SU-DHL-6 (cell line): ENCODE measurements at regions not wholly inside any gene's neighbourhood (a gene's known extent, or its start where the extent isn't known, plus 50 kb on each side); places are given as distances from the start of the nearest gene placed in this dataset.

Source experiments
- H2AFZ ChIP-seq: fragments of 200-600 bp; sonication (generic); 2 replicates; pipeline ENCODE4 v1.6.1; 2014; ENCODE audit warnings: low read depth, mild to moderate bottlenecking, moderate library complexity, mixed read lengths, antibody characterized with exemption, low read length; ENCODE audit not compliant: severe bottlenecking
- H3F3A ChIP-seq: fragments of 200-600 bp; shearing (Covaris generic); 2 replicates; pipeline ENCODE4 v1.6.0; 2016; ENCODE audit warnings: antibody characterized with exemption, mild to moderate bottlenecking; ENCODE audit not compliant: insufficient read depth
- H3K27ac ChIP-seq: fragments of 200-600 bp; sonication (generic); 2 replicates; pipeline ENCODE4 v1.5.1; 2016; ENCODE audit warnings: low read depth, mild to moderate bottlenecking, low read length, moderate library complexity, mixed read lengths
- H3K27me3 ChIP-seq: fragments of 200-600 bp; sonication (generic), shearing (Covaris generic); 2 replicates; pipeline ENCODE4 v1.6.0; 2014; ENCODE audit warnings: mild to moderate bottlenecking, low read length
- H3K36me3 ChIP-seq: fragments of 200-600 bp; sonication (generic); 2 replicates; pipeline ENCODE4 v1.6.1; 2014; ENCODE audit warnings: mild to moderate bottlenecking, low read length, mixed read lengths
- H3K4me2 ChIP-seq: fragments of 300-600, 200-600 bp; shearing (Covaris generic), sonication (generic); 2 replicates; pipeline ENCODE4 v1.6.0; 2014; ENCODE audit warnings: low read length, low read depth, mild to moderate bottlenecking; ENCODE audit not compliant: poor library complexity, severe bottlenecking
- H3K4me3 ChIP-seq: fragments of 200-600 bp; sonication (generic); 2 replicates; pipeline ENCODE4 v1.5.1; 2014; ENCODE audit warnings: antibody characterized with exemption, low read length, mild to moderate bottlenecking, mixed read lengths; ENCODE audit not compliant: insufficient read depth, poor library complexity, severe bottlenecking
- H3K79me2 ChIP-seq: fragments of 200-600 bp; sonication (generic); 2 replicates; pipeline ENCODE4 v1.6.1; 2014; ENCODE audit warnings: mild to moderate bottlenecking, low read length, moderate library complexity; ENCODE audit not compliant: insufficient read depth
- H3K9ac ChIP-seq: fragments of 200-600 bp; sonication (generic); 2 replicates; pipeline ENCODE4 v1.7.0; 2014; ENCODE audit warnings: mild to moderate bottlenecking, low read length
- H3K9me2 ChIP-seq: fragments of 200-600 bp; sonication (generic); replicated peaks from 2 replicates; pipeline ENCODE4 v1.6.1; 2014; ENCODE audit warnings: low read length; ENCODE audit not compliant: insufficient read depth
- H3K9me3 ChIP-seq: fragments of 200-600 bp; sonication (generic); 2 replicates; pipeline ENCODE4 v1.6.1; 2014; ENCODE audit warnings: low read length, mixed read lengths; ENCODE audit not compliant: insufficient read depth
- H4K20me1 ChIP-seq: fragments of 200-600 bp; sonication (generic); 2 replicates; pipeline ENCODE4 v1.6.1; 2014; ENCODE audit warnings: low read depth, mild to moderate bottlenecking, antibody characterized with exemption, low read length, moderate library complexity, mixed read lengths
- EZH2phosphoT487 ChIP-seq: fragments of 200-600 bp; sonication (generic), shearing (Covaris generic); conservative IDR thresholded peaks from 2 replicates; pipeline ENCODE4 v1.6.1; 2018; ENCODE audit warnings: mild to moderate bottlenecking, antibody characterized with exemption, low read length, moderate library complexity, mixed read lengths
- TF ChIP-seq, protein P1 (sequence below): fragments of 200-600 bp; sonication (generic); IDR thresholded peaks from one replicate; pipeline ENCODE4 v1.5.1; 2017; ENCODE audit warnings: antibody characterized with exemption, mild to moderate bottlenecking, low read length, moderate library complexity; ENCODE audit not compliant: insufficient read depth, poor library complexity, severe bottlenecking

DNA sequence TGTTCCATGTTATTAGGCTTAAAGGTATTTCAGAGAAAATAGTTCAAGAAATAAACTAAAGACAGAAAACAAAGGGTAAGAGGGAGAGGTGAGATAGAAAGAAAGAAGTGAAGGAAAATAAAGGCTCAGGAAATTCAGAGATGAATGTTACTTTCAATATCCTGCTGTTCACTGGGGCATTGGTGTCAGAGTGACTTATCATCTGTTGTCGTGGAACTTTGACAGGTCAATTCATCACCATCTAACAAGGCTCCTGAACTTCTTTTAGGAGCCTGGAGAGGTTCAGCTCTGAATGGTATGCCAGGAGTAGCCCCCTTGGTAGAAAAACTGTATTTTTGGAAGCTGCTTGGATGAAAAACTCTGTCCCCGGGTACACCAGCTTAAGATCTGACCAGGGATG is 100.1 kb downstream of the KLF6 start:
- H3K9me2 ChIP-seq, result no peaks in the 10 kb centered on the region

DNA sequence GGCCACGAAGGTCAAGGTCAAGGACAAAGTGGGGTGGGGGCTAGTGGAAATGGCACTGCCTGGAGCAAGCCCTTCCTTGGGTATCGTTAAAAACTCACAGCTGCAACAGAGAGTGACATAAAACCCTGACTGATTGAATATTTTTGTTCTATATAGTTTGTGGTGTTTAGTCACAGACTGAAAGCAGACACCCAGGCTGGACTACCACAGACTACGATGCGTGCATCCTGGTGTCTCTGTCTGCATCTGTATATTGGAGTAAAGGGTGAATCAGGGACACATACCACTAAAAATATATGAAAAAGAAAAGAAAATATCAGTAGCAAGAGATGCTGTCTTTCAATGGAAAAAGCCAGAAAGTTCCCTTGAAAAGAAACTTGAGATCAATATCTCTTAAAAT is 101.4 kb downstream of the KLF6 start:
- Histone ChIP-seq H2AFZ (no peak overlapping the region), H3F3A (no peaks in the 10 kb centered on the region), H3K9me2 (no peaks in the 10 kb centered on the region), H4K20me1 (no peaks in the 10 kb centered on the region), H3K27ac (no peak overlapping the region), H3K36me3 (no peaks in the 10 kb centered on the region), H3K4me2 (no peak overlapping the region), H3K27me3 (no peaks in the 10 kb centered on the region), H3K9ac (no peak overlapping the region), H3K79me2 (no peaks in the 10 kb centered on the region), H3K4me3 (no peak overlapping the region), H3K9me3 (no peaks in the 10 kb centered on the region)
- no peak for TF ChIP-seq EZH2phosphoT487
- TF ChIP-seq, protein P1, sequence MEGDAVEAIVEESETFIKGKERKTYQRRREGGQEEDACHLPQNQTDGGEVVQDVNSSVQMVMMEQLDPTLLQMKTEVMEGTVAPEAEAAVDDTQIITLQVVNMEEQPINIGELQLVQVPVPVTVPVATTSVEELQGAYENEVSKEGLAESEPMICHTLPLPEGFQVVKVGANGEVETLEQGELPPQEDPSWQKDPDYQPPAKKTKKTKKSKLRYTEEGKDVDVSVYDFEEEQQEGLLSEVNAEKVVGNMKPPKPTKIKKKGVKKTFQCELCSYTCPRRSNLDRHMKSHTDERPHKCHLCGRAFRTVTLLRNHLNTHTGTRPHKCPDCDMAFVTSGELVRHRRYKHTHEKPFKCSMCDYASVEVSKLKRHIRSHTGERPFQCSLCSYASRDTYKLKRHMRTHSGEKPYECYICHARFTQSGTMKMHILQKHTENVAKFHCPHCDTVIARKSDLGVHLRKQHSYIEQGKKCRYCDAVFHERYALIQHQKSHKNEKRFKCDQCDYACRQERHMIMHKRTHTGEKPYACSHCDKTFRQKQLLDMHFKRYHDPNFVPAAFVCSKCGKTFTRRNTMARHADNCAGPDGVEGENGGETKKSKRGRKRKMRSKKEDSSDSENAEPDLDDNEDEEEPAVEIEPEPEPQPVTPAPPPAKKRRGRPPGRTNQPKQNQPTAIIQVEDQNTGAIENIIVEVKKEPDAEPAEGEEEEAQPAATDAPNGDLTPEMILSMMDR, result no peak

More for the DNA sequence above, 100.1 kb downstream of the KLF6 start:
- Histone ChIP-seq H3K4me2 (no peak overlapping the region), H3K4me3 (no peak overlapping the region), H3K79me2 (no peaks in the 10 kb centered on the region), H3K36me3 (no peaks in the 10 kb centered on the region), H3K9me3 (no peaks in the 10 kb centered on the region), H3K27ac (no peak overlapping the region), H3K27me3 (no peaks in the 10 kb centered on the region), H3F3A (no peaks in the 10 kb centered on the region), H4K20me1 (no peaks in the 10 kb centered on the region), H3K9ac (no peak overlapping the region), H2AFZ (no peak overlapping the region)
- TF ChIP-seq, protein P1, result no peak
- TF ChIP-seq EZH2phosphoT487, result no peak

DNA sequence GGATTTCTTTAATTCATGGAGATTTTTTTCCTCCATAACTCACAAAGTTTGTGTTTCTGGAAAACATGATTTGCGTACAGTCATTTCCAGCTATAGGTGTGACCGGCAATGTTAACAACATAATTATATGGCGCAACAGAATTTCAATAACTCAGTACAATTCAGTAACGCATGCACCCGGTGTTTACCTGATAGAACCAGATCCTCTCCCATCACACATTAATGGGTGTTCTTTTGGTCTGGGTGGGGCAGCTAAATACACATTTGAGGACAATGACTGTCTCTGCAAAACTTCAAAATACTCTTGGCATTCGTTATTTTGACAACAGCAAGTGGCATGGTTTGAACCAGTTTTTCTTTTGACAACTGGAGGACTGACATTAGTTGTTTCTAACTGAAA is 102.3 kb downstream of the KLF6 start:
- H3K9ac ChIP-seq, result no peak overlapping the region
- H3K9me3 ChIP-seq, result no peaks in the 10 kb centered on the region
- H4K20me1 ChIP-seq, result no peaks in the 10 kb centered on the region
- H2AFZ ChIP-seq, result no peak overlapping the region
- no peaks in the 10 kb centered on the region for H3K36me3 ChIP-seq
- no peaks in the 10 kb centered on the region for H3K27me3 ChIP-seq
- H3K79me2 ChIP-seq, result no peaks in the 10 kb centered on the region
- no peaks in the 10 kb centered on the region for H3K9me2 ChIP-seq
- H3K4me2 ChIP-seq, result no peak overlapping the region
- no peak overlapping the region for H3K4me3 ChIP-seq
- no peak overlapping the region for H3K27ac ChIP-seq
- no peaks in the 10 kb centered on the region for H3F3A ChIP-seq
- TF ChIP-seq EZH2phosphoT487, result no peak
- TF ChIP-seq, protein P1, result no peak
